CD4-positive, alpha-beta memory T cell (primary cell): ENCODE measurements at regions not wholly inside any gene's neighbourhood (a gene's known extent, or its start where the extent isn't known, plus 50 kb on each side); places are given as distances from the start of the nearest gene placed in this dataset.

Experiments
- CTCF ChIA-PET: fragments of 350-600 bp; sonication (Branson Sonifier 250); formaldehyde crosslinking; loops from one replicate; lab custom pipeline; 2021; ENCODE audit warnings: inconsistent platforms; ENCODE audit not compliant: partially characterized antibody; lab: Charles Lee
- POLR2A ChIA-PET: fragments of 350-600 bp; sonication (Branson Sonifier 250); formaldehyde crosslinking; loops from one replicate; lab custom pipeline; 2021; ENCODE audit not compliant: partially characterized antibody; lab: Charles Lee
- DNase-seq, 5 donors: peaks; one replicate each; pipeline versions ENCODE4 v3.0.0 to v3.0.0-alpha.2; 2020 to 2022; ENCODE audit warnings: mixed read lengths in 1 of 5
- H3K27ac ChIP-seq: one replicate; pipeline ENCODE4 v1.7.0; 2013; ENCODE audit warnings: low read depth, low read length
- H3K27me3 ChIP-seq: 2 replicates; pipeline ENCODE4 v1.7.0; 2013; ENCODE audit warnings: mild to moderate bottlenecking, low read length, moderate library complexity; ENCODE audit not compliant: insufficient read depth
- H3K36me3 ChIP-seq: 2 replicates; pipeline ENCODE4 v1.7.0; 2013; ENCODE audit warnings: mild to moderate bottlenecking, low read length, moderate library complexity; ENCODE audit not compliant: insufficient read depth
- H3K4me1 ChIP-seq: 2 replicates; pipeline ENCODE4 v1.7.0; 2013; ENCODE audit warnings: mild to moderate bottlenecking, low read length, moderate library complexity; ENCODE audit not compliant: insufficient read depth
- H3K4me3 ChIP-seq, 2 donors: one replicate each; pipeline ENCODE4 v1.7.0; 2013; ENCODE audit warnings: low read length in 2 of 2, mild to moderate bottlenecking in 1 of 2
- H3K9me3 ChIP-seq, 2 donors: one replicate each; pipeline ENCODE4 v1.7.0; 2013; ENCODE audit warnings: low read length in 2 of 2, control low read depth in 1 of 2; ENCODE audit not compliant: control insufficient read depth in 1 of 2
- H3K27ac Mint-ChIP-seq, 7 donors: one replicate each; pipeline ENCODE4 v1.8.0; 2020 to 2021; ENCODE audit warnings: mixed read lengths in 7 of 7, mild to moderate bottlenecking in 6 of 7, inconsistent platforms in 3 of 7, moderate library complexity in 3 of 7
- H3K27me3 Mint-ChIP-seq, 2 donors: one replicate each; pipeline ENCODE4 v1.8.0; 2020 to 2021; ENCODE audit warnings: mixed read lengths in 2 of 2
- H3K36me3 Mint-ChIP-seq, 2 donors: one replicate each; pipeline ENCODE4 v1.8.0; 2020 to 2021; ENCODE audit warnings: mixed read lengths in 2 of 2, inconsistent platforms in 1 of 2, mild to moderate bottlenecking in 1 of 2
- H3K4me1 Mint-ChIP-seq, 4 donors: one replicate each; pipeline ENCODE4 v1.8.0; 2020 to 2021; ENCODE audit warnings: mixed read lengths in 4 of 4, mild to moderate bottlenecking in 1 of 4
- H3K4me3 Mint-ChIP-seq, 8 donors: one replicate each; pipeline ENCODE4 v1.8.0; 2020 to 2021; ENCODE audit warnings: mixed read lengths in 8 of 8, mild to moderate bottlenecking in 7 of 8, moderate library complexity in 6 of 8, inconsistent platforms in 3 of 8
- H3K9me3 Mint-ChIP-seq, 8 donors: one replicate each; pipeline ENCODE4 v1.8.0; 2020 to 2021; ENCODE audit warnings: mixed read lengths in 8 of 8, mild to moderate bottlenecking in 5 of 8, inconsistent platforms in 3 of 8, moderate library complexity in 1 of 8
- intact Hi-C: fragments of 100-400 bp; cut with micrococcal nuclease; formaldehyde crosslinking; loops from one replicate; pipeline ENCODE4 v1.15.1; 2023

GRCh38 chr1:30586671-30587070 is 136.7 kb downstream of the MATN1 start:
- intact Hi-C loops: no loop called here

GRCh38 chr1:30579580-30579979 is 143.8 kb downstream of the MATN1 start:
- no peak overlapping the region for H3K27ac ChIP-seq
- no peak for DNase-seq
- CTCF ChIA-PET: no interaction called here
- no peaks in the 10 kb centered on the region for H3K9me3 ChIP-seq
- POLR2A ChIA-PET: no interaction called here
- H3K36me3 ChIP-seq: no peaks in the 10 kb centered on the region
- Mint-ChIP-seq H3K4me1 (no peaks in the 10 kb centered on the region), H3K36me3 (peaks cover 0 to 3% of the 10 kb centered on the region in 2 donors), H3K27me3 (peaks cover 12 to 33% of the 10 kb centered on the region in 2 donors), H3K27ac (no peak overlapping the region), H3K4me3 (no peak overlapping the region), H3K9me3 (peaks cover 0 to 29% (median 22%) of the 10 kb centered on the region in 8 donors)
- no peak overlapping the region for H3K4me3 ChIP-seq
- H3K4me1 ChIP-seq: no peaks in the 10 kb centered on the region
- intact Hi-C loops: no loop called here
- no peaks in the 10 kb centered on the region for H3K27me3 ChIP-seq

More at GRCh38 chr1:30586671-30587070, 136.7 kb downstream of the MATN1 start:
- ChIA-PET POLR2A (no interaction called here), CTCF (no interaction called here)
- H3K27me3 ChIP-seq: peaks cover 7% of the 10 kb centered on the region
- Mint-ChIP-seq H3K27ac (no peak overlapping the region), H3K27me3 (peaks cover 33 to 44% of the 10 kb centered on the region in 2 donors), H3K9me3 (peaks cover 0 to 34% (median 22%) of the 10 kb centered on the region in 8 donors), H3K4me3 (no peak overlapping the region), H3K36me3 (peaks cover 0 to 3% of the 10 kb centered on the region in 2 donors), H3K4me1 (no peaks in the 10 kb centered on the region)
- no peak overlapping the region for H3K4me3 ChIP-seq
- no peaks in the 10 kb centered on the region for H3K4me1 ChIP-seq
- no peak overlapping the region for H3K27ac ChIP-seq
- no peaks in the 10 kb centered on the region for H3K9me3 ChIP-seq
- H3K36me3 ChIP-seq: no peaks in the 10 kb centered on the region
- no peak for DNase-seq

- Mint-ChIP-seq H3K4me3 (no peak overlapping the region), H3K36me3 (no peaks in the 10 kb centered on the region), H3K4me1 (no peaks in the 10 kb centered on the region), H3K27ac (no peak overlapping the region), H3K27me3 (peaks cover 10 to 27% of the 10 kb centered on the region in 2 donors), H3K9me3 (no peaks in the 10 kb centered on the region)
- intact Hi-C loops: no loop called here
- no peaks in the 10 kb centered on the region for H3K36me3 ChIP-seq
- no peak overlapping the region for H3K4me3 ChIP-seq
- POLR2A ChIA-PET: no interaction called here
- H3K27ac ChIP-seq: no peak overlapping the region
- DNase-seq: no peak
- peaks cover 5% of the 10 kb centered on the region for H3K27me3 ChIP-seq
- H3K9me3 ChIP-seq: no peaks in the 10 kb centered on the region
- no peaks in the 10 kb centered on the region for H3K4me1 ChIP-seq
- CTCF ChIA-PET: no interaction called here
These were observed 148.3 kb downstream of the MATN1 start for GRCh38 chr1:30575066-30575465.

GRCh38 chr1:30572192-30572591 is 151.2 kb downstream of the MATN1 start:
- no peak overlapping the region for H3K27ac ChIP-seq
- no peaks in the 10 kb centered on the region for H3K4me1 ChIP-seq
- DNase-seq: no peak
- H3K9me3 ChIP-seq: no peaks in the 10 kb centered on the region
- no peaks in the 10 kb centered on the region for H3K36me3 ChIP-seq
- H3K4me3 Mint-ChIP-seq: no peak overlapping the region
- no peaks in the 10 kb centered on the region for H3K36me3 Mint-ChIP-seq
- no peak overlapping the region for H3K27ac Mint-ChIP-seq
- CTCF ChIA-PET: no interaction called here
- H3K27me3 Mint-ChIP-seq: peaks cover 11 to 26% of the 10 kb centered on the region in 2 donors
- no peaks in the 10 kb centered on the region for H3K4me1 Mint-ChIP-seq
- POLR2A ChIA-PET: no interaction called here
- no peak overlapping the region for H3K4me3 ChIP-seq
- peaks cover 0 to 4% (median 0%) of the 10 kb centered on the region in 8 donors for H3K9me3 Mint-ChIP-seq
- H3K27me3 ChIP-seq: peaks cover 5% of the 10 kb centered on the region
- intact Hi-C loops: no loop called here

- intact Hi-C loops: no loop called here
- Histone ChIP-seq H3K27ac (no peak overlapping the region), H3K9me3 (no peaks in the 10 kb centered on the region), H3K36me3 (no peaks in the 10 kb centered on the region), H3K4me3 (no peak overlapping the region), H3K4me1 (no peaks in the 10 kb centered on the region), H3K27me3 (peaks cover 5% of the 10 kb centered on the region)
- Mint-ChIP-seq H3K27ac (no peak overlapping the region), H3K4me1 (no peaks in the 10 kb centered on the region), H3K9me3 (peaks cover 0 to 4% (median 0%) of the 10 kb centered on the region in 8 donors), H3K4me3 (no peak overlapping the region), H3K36me3 (no peaks in the 10 kb centered on the region), H3K27me3 (peaks cover 11 to 26% of the 10 kb centered on the region in 2 donors)
- CTCF ChIA-PET: no interaction called here
- DNase-seq: no peak
- POLR2A ChIA-PET: no interaction called here
These were observed 152.0 kb downstream of the MATN1 start for GRCh38 chr1:30571380-30571779.

- ChIA-PET POLR2A (no interaction called here), CTCF (no interaction called here)
- H3K9me3 Mint-ChIP-seq: peaks cover 0 to 18% (median 5%) of the 10 kb centered on the region in 8 donors
- Histone ChIP-seq H3K4me3 (no peak overlapping the region), H3K27me3 (peaks cover 5% of the 10 kb centered on the region), H3K27ac (no peak overlapping the region), H3K4me1 (no peaks in the 10 kb centered on the region), H3K9me3 (no peaks in the 10 kb centered on the region), H3K36me3 (no peaks in the 10 kb centered on the region)
- H3K4me3 Mint-ChIP-seq: no peak overlapping the region
- intact Hi-C loops: no loop called here
- H3K27ac Mint-ChIP-seq: no peak overlapping the region
- no peaks in the 10 kb centered on the region for H3K4me1 Mint-ChIP-seq
- DNase-seq: no peak
- H3K27me3 Mint-ChIP-seq: peaks cover 12 to 23% of the 10 kb centered on the region in 2 donors
- H3K36me3 Mint-ChIP-seq: no peaks in the 10 kb centered on the region
These were observed 154.0 kb downstream of the MATN1 start for GRCh38 chr1:30569384-30569783.

GRCh38 chr1:30562559-30562958 is 160.8 kb downstream of the MATN1 start:
- Histone ChIP-seq H3K4me3 (no peak overlapping the region), H3K9me3 (no peaks in the 10 kb centered on the region), H3K27ac (no peak overlapping the region), H3K4me1 (no peaks in the 10 kb centered on the region), H3K27me3 (no peaks in the 10 kb centered on the region), H3K36me3 (no peaks in the 10 kb centered on the region)
- H3K36me3 Mint-ChIP-seq: peaks cover 0 to 2% of the 10 kb centered on the region in 2 donors
- H3K27me3 Mint-ChIP-seq: peaks cover 5 to 7% of the 10 kb centered on the region in 2 donors
- intact Hi-C loops: no loop called here
- H3K27ac Mint-ChIP-seq: no peak overlapping the region
- ChIA-PET CTCF (no interaction called here), POLR2A (no interaction called here)
- peaks cover 8 to 64% (median 44%) of the 10 kb centered on the region in 8 donors for H3K9me3 Mint-ChIP-seq
- DNase-seq: no peak
- no peaks in the 10 kb centered on the region for H3K4me1 Mint-ChIP-seq
- H3K4me3 Mint-ChIP-seq: no peak overlapping the region

- H3K27me3 ChIP-seq: no peaks in the 10 kb centered on the region
- intact Hi-C loops: no loop called here
- ChIA-PET CTCF (no interaction called here), POLR2A (no interaction called here)
- Mint-ChIP-seq H3K27me3 (peaks cover 15 to 18% of the 10 kb centered on the region in 2 donors), H3K36me3 (no peaks in the 10 kb centered on the region), H3K4me1 (no peaks in the 10 kb centered on the region), H3K9me3 (peaks cover 0 to 6% (median 3%) of the 10 kb centered on the region in 8 donors), H3K4me3 (no peak overlapping the region), H3K27ac (no peak overlapping the region)
- no peaks in the 10 kb centered on the region for H3K36me3 ChIP-seq
- H3K4me1 ChIP-seq: no peaks in the 10 kb centered on the region
- H3K9me3 ChIP-seq: no peaks in the 10 kb centered on the region
- DNase-seq: no peak
- no peak overlapping the region for H3K27ac ChIP-seq
- H3K4me3 ChIP-seq: no peak overlapping the region
These were observed 171.8 kb downstream of the MATN1 start for GRCh38 chr1:30551603-30552002.
